ENCODE measurements at regions not wholly inside any gene's neighbourhood (a gene's known extent, or its start where the extent isn't known, plus 50 kb on each side); places are given as distances from the start of the nearest gene placed in this dataset.

DNA sequence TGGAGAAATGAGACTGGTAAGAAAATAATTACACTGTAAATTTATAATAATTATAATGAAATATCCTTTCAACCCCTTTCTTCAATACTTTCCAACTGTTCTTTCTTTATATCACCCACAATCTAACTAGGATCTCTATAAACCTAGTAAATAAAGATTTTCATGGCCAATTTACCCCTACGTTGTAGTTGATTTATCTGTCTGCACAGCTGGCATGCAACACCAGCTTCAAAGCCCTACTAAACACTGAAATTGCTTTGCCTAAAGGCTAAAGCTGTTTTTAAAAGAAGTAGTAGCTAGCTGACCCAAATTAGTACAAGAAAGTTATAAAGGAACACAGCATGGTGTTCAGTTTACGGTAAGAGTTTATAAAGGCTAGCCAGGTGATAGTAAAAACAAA is 140.1 kb downstream of the NOL4 start:
- no peak overlapping the region for H3K4me3 ChIP-seq (ENCODE audit: low read length)
- no peak overlapping the region for H3K9ac ChIP-seq (ENCODE audit: low read length)
- H3K79me2 ChIP-seq (replicated peaks; ENCODE audit: insufficient read depth, low read length), result no peaks in the 10 kb centered on the region
- TF ChIP-seq POLR2AphosphoS5 (IDR thresholded peaks at IDR 0.05), result no peak
- no peak for TF ChIP-seq SMC3 (conservative IDR thresholded peaks at IDR 0.05; ENCODE audit: poor library complexity)
- TF ChIP-seq MXI1 (conservative IDR thresholded peaks at IDR 0.05; ENCODE audit: poor library complexity, severe bottlenecking), result no peak
- TF ChIP-seq EZH2 (IDR thresholded peaks at IDR 0.05; ENCODE audit: borderline replicate concordance, insufficient read depth, low read length, poor library complexity, severe bottlenecking), result no peak
- no peak for TF ChIP-seq EP300 (conservative IDR thresholded peaks at IDR 0.05; ENCODE audit: poor library complexity, severe bottlenecking)
- TF ChIP-seq, protein P1, sequence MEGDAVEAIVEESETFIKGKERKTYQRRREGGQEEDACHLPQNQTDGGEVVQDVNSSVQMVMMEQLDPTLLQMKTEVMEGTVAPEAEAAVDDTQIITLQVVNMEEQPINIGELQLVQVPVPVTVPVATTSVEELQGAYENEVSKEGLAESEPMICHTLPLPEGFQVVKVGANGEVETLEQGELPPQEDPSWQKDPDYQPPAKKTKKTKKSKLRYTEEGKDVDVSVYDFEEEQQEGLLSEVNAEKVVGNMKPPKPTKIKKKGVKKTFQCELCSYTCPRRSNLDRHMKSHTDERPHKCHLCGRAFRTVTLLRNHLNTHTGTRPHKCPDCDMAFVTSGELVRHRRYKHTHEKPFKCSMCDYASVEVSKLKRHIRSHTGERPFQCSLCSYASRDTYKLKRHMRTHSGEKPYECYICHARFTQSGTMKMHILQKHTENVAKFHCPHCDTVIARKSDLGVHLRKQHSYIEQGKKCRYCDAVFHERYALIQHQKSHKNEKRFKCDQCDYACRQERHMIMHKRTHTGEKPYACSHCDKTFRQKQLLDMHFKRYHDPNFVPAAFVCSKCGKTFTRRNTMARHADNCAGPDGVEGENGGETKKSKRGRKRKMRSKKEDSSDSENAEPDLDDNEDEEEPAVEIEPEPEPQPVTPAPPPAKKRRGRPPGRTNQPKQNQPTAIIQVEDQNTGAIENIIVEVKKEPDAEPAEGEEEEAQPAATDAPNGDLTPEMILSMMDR (IDR thresholded peaks at IDR 0.05; ENCODE audit: poor library complexity, severe bottlenecking), result no peak
- TF ChIP-seq TAF1 (IDR thresholded peaks at IDR 0.05; ENCODE audit: low read depth), result no peak
- TF ChIP-seq, protein P2, sequence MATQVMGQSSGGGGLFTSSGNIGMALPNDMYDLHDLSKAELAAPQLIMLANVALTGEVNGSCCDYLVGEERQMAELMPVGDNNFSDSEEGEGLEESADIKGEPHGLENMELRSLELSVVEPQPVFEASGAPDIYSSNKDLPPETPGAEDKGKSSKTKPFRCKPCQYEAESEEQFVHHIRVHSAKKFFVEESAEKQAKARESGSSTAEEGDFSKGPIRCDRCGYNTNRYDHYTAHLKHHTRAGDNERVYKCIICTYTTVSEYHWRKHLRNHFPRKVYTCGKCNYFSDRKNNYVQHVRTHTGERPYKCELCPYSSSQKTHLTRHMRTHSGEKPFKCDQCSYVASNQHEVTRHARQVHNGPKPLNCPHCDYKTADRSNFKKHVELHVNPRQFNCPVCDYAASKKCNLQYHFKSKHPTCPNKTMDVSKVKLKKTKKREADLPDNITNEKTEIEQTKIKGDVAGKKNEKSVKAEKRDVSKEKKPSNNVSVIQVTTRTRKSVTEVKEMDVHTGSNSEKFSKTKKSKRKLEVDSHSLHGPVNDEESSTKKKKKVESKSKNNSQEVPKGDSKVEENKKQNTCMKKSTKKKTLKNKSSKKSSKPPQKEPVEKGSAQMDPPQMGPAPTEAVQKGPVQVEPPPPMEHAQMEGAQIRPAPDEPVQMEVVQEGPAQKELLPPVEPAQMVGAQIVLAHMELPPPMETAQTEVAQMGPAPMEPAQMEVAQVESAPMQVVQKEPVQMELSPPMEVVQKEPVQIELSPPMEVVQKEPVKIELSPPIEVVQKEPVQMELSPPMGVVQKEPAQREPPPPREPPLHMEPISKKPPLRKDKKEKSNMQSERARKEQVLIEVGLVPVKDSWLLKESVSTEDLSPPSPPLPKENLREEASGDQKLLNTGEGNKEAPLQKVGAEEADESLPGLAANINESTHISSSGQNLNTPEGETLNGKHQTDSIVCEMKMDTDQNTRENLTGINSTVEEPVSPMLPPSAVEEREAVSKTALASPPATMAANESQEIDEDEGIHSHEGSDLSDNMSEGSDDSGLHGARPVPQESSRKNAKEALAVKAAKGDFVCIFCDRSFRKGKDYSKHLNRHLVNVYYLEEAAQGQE (IDR thresholded peaks at IDR 0.05; ENCODE audit: borderline replicate concordance), result no peak
- TF ChIP-seq RAD21 (conservative IDR thresholded peaks at IDR 0.05), result no peak
- H2AFZ ChIP-seq (ENCODE audit: low read depth, low read length), result no peak overlapping the region
- H3K9me3 ChIP-seq (ENCODE audit: low read length), result no peaks in the 10 kb centered on the region
- no peaks in the 10 kb centered on the region for H3F3A ChIP-seq (ENCODE audit: insufficient read depth, low read length, poor library complexity, severe bottlenecking)
- H3K4me2 ChIP-seq (ENCODE audit: low read length), result no peak overlapping the region
- H4K20me1 ChIP-seq (ENCODE audit: insufficient read depth), result no peaks in the 10 kb centered on the region
- H3K27me3 ChIP-seq (ENCODE audit: insufficient read depth, low read depth, low read length), result no peaks in the 10 kb centered on the region
- H3K9me2 ChIP-seq (ENCODE audit: insufficient read depth, low read length), result no peaks in the 10 kb centered on the region
- no peaks in the 10 kb centered on the region for H3K36me3 ChIP-seq (ENCODE audit: insufficient read depth, low read length)
- no peak overlapping the region for H3K27ac ChIP-seq (ENCODE audit: low read length)

DNA sequence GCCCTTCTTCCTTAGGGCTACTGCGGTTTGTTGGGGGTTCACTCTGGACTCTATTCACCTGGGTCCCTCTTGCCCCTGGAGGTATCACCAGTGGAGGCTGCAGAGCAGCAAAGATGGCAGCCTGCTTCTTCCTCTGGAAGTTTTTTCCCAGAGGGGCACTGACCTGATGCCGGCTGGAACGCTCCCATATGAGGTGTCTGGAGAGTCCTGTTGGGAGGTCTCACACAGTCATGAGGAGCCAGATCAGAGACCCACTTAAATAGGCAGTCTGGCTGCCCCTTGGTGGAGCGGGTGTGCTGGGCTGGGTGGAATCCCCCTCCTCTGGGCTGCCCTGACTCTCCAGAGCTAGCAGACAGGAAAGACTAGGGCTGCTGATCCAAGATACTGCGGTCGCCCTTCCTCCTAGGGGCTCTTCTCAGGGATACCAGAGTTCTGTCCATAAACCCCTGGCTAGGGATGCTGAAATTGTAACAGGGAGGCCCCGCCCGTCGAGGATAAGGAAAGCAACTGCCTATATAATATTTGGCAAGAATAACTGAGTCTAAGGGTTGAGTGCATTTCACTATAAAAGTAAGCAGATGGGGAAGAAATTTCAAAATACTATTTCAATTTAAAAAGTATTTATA is 140.7 kb downstream of the NOL4 start:
- Histone ChIP-seq H3K27me3 (ENCODE audit: insufficient read depth, low read depth, low read length) (no peaks in the 10 kb centered on the region), H3K9ac (ENCODE audit: low read length) (no peak overlapping the region), H3K4me3 (ENCODE audit: low read length) (no peak overlapping the region), H3K4me2 (ENCODE audit: low read length) (no peak overlapping the region), H3K79me2 (replicated peaks; ENCODE audit: insufficient read depth, low read length) (no peaks in the 10 kb centered on the region), H3F3A (ENCODE audit: insufficient read depth, low read length, poor library complexity, severe bottlenecking) (no peaks in the 10 kb centered on the region), H4K20me1 (ENCODE audit: insufficient read depth) (no peaks in the 10 kb centered on the region), H2AFZ (ENCODE audit: low read depth, low read length) (no peak overlapping the region), H3K36me3 (ENCODE audit: insufficient read depth, low read length) (no peaks in the 10 kb centered on the region), H3K9me3 (ENCODE audit: low read length) (no peaks in the 10 kb centered on the region), H3K27ac (ENCODE audit: low read length) (no peak overlapping the region), H3K9me2 (ENCODE audit: insufficient read depth, low read length) (no peaks in the 10 kb centered on the region)
- no peak for TF ChIP-seq SMC3 (conservative IDR thresholded peaks at IDR 0.05; ENCODE audit: poor library complexity)
- no peak for TF ChIP-seq EZH2 (IDR thresholded peaks at IDR 0.05; ENCODE audit: borderline replicate concordance, insufficient read depth, low read length, poor library complexity, severe bottlenecking)
- no peak for TF ChIP-seq RAD21 (conservative IDR thresholded peaks at IDR 0.05)
- TF ChIP-seq, protein P1 (IDR thresholded peaks at IDR 0.05; ENCODE audit: poor library complexity, severe bottlenecking), result no peak
- no peak for TF ChIP-seq TAF1 (IDR thresholded peaks at IDR 0.05; ENCODE audit: low read depth)
- no peak for TF ChIP-seq POLR2AphosphoS5 (IDR thresholded peaks at IDR 0.05)
- no peak for TF ChIP-seq MXI1 (conservative IDR thresholded peaks at IDR 0.05; ENCODE audit: poor library complexity, severe bottlenecking)
- TF ChIP-seq EP300 (conservative IDR thresholded peaks at IDR 0.05; ENCODE audit: poor library complexity, severe bottlenecking), result no peak
- TF ChIP-seq, protein P2 (IDR thresholded peaks at IDR 0.05; ENCODE audit: borderline replicate concordance), result no peak

Measured in neural cell (in vitro differentiated cells).